ENCODE measurements at regions not wholly inside any gene's neighbourhood (a gene's known extent, or its start where the extent isn't known, plus 50 kb on each side); places are given as distances from the start of the nearest gene placed in this dataset.

GRCh38 chr12:62113366-62114011 is 146.7 kb upstream of the USP15 start:
- Histone ChIP-seq H2AK5ac (ENCODE audit: low read length) (no peak overlapping the region), H3K4me3 (ENCODE audit: low read length) (no peak overlapping the region), H3K56ac (ENCODE audit: low read length) (peak overlapping the region; percentile 25), H3K36me3 (ENCODE audit: control insufficient read depth, insufficient read depth, low read length) (no peaks in the 10 kb centered on the region), H2BK15ac (replicated peaks; ENCODE audit: low read depth) (no peak overlapping the region), H3K79me2 (ENCODE audit: control insufficient read depth, insufficient read depth, low read length) (no peaks in the 10 kb centered on the region), H4K5ac (ENCODE audit: low read length) (no peak overlapping the region), H3K18ac (ENCODE audit: low read length) (no peak overlapping the region), H4K8ac (ENCODE audit: low read depth, low read length) (no peak overlapping the region), H3K27me3 (ENCODE audit: insufficient read depth, low read length, poor library complexity) (no peaks in the 10 kb centered on the region), H3K23ac (ENCODE audit: low read length) (no peak overlapping the region), H2BK5ac (ENCODE audit: low read length) (no peak overlapping the region), H3K27ac (ENCODE audit: low read depth, low read length) (no peak overlapping the region), H3K79me1 (ENCODE audit: low read length) (no peaks in the 10 kb centered on the region), H3K9ac (ENCODE audit: low read length) (no peak overlapping the region), H3K4ac (ENCODE audit: low read depth, low read length) (no peak overlapping the region), H3K4me1 (ENCODE audit: control insufficient read depth, low read depth, low read length) (no peaks in the 10 kb centered on the region), H3K4me2 (ENCODE audit: low read length) (no peak overlapping the region), H2BK120ac (ENCODE audit: low read depth, low read length) (no peak overlapping the region)
- no CpG with 5 or more reads among the region's 10 CpGs for WGBS (ENCODE audit: extremely low coverage, insufficient coverage, low lambda C conversion rate)
- peak; percentile 38 for DNase-seq

DNA sequence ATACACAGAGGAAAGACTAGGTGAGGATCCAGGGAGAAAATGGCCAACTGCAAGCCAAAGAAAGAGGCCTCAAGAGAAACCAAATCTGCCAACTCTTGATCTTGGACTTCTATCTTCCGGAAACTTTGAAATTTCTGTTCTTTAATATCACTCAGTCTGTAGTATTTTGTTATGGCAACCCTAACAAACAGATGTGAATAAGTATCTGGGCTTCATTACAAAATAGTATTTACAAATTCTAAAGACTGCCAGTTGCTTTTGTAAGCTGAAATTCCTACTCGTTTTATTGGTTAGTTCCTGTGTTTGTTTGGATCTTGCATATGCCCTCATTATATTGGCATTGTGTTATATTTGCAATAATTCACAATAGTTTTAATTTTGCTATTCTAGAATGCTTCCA is 143.2 kb upstream of the USP15 start:
- Histone ChIP-seq H3K4ac (ENCODE audit: low read depth, low read length) (no peak overlapping the region), H2BK15ac (replicated peaks; ENCODE audit: low read depth) (no peak overlapping the region), H3K79me2 (ENCODE audit: control insufficient read depth, insufficient read depth, low read length) (no peaks in the 10 kb centered on the region), H3K36me3 (ENCODE audit: control insufficient read depth, insufficient read depth, low read length) (no peaks in the 10 kb centered on the region), H2AK5ac (ENCODE audit: low read length) (no peak overlapping the region), H3K4me1 (ENCODE audit: control insufficient read depth, low read depth, low read length) (no peaks in the 10 kb centered on the region), H3K56ac (ENCODE audit: low read length) (no peak overlapping the region), H2BK120ac (ENCODE audit: low read depth, low read length) (no peak overlapping the region), H3K18ac (ENCODE audit: low read length) (no peak overlapping the region), H3K27ac (ENCODE audit: low read depth, low read length) (no peak overlapping the region), H3K4me3 (ENCODE audit: low read length) (no peak overlapping the region), H3K79me1 (ENCODE audit: low read length) (no peaks in the 10 kb centered on the region), H4K5ac (ENCODE audit: low read length) (no peak overlapping the region), H2BK5ac (ENCODE audit: low read length) (no peak overlapping the region), H3K9ac (ENCODE audit: low read length) (no peak overlapping the region), H3K4me2 (ENCODE audit: low read length) (no peak overlapping the region), H3K23ac (ENCODE audit: low read length) (no peak overlapping the region), H4K8ac (ENCODE audit: low read depth, low read length) (no peak overlapping the region), H3K27me3 (ENCODE audit: insufficient read depth, low read length, poor library complexity) (no peaks in the 10 kb centered on the region)
- DNase-seq = no peak
- WGBS (ENCODE audit: extremely low coverage, insufficient coverage, low lambda C conversion rate) = no CpG with 5 or more reads among the region's 2 CpGs

GRCh38 chr12:62123721-62124203 is 136.4 kb upstream of the USP15 start:
- no peak overlapping the region for H2BK15ac ChIP-seq (replicated peaks; ENCODE audit: low read depth)
- WGBS (ENCODE audit: extremely low coverage, insufficient coverage, low lambda C conversion rate) = no CpG with 5 or more reads among the region's 4 CpGs
- no peak overlapping the region for H2BK5ac ChIP-seq (ENCODE audit: low read length)
- no peaks in the 10 kb centered on the region for H3K79me1 ChIP-seq (ENCODE audit: low read length)
- DNase-seq = peak; percentile 76
- no peak overlapping the region for H3K27ac ChIP-seq (ENCODE audit: low read depth, low read length)
- H3K4me2 ChIP-seq (ENCODE audit: low read length) = no peak overlapping the region
- no peak overlapping the region for H3K18ac ChIP-seq (ENCODE audit: low read length)
- no peak overlapping the region for H4K5ac ChIP-seq (ENCODE audit: low read length)
- H2BK120ac ChIP-seq (ENCODE audit: low read depth, low read length) = no peak overlapping the region
- H3K36me3 ChIP-seq (ENCODE audit: control insufficient read depth, insufficient read depth, low read length) = no peaks in the 10 kb centered on the region
- H3K27me3 ChIP-seq (ENCODE audit: insufficient read depth, low read length, poor library complexity) = no peaks in the 10 kb centered on the region
- H3K4me3 ChIP-seq (ENCODE audit: low read length) = no peak overlapping the region
- no peak overlapping the region for H2AK5ac ChIP-seq (ENCODE audit: low read length)
- no peak overlapping the region for H3K9ac ChIP-seq (ENCODE audit: low read length)
- H3K56ac ChIP-seq (ENCODE audit: low read length) = no peak overlapping the region
- peaks cover 1% of the 10 kb centered on the region for H3K4me1 ChIP-seq (ENCODE audit: control insufficient read depth, low read depth, low read length)
- no peak overlapping the region for H4K8ac ChIP-seq (ENCODE audit: low read depth, low read length)
- no peak overlapping the region for H3K23ac ChIP-seq (ENCODE audit: low read length)
- no peaks in the 10 kb centered on the region for H3K79me2 ChIP-seq (ENCODE audit: control insufficient read depth, insufficient read depth, low read length)
- no peak overlapping the region for H3K4ac ChIP-seq (ENCODE audit: low read depth, low read length)

DNA sequence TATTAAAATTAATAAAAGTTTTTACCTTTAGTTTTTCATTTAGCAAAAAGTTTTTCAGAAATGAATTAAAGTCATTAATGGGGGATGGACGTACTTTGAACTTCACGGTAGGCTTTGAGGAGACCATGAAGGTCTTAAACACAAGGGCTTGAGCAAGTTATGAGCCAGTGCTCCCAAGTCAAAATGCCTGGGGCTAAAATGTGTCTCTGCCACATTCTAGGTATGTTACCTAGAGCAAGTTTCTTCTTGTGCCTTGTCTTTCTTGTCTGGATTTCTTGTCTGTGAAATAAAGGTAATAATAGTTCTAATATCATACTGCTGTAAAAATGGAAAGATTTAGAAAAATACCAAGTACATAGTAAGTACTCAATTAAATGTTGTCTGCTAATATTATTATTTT is 132.7 kb upstream of the USP15 start:
- Histone ChIP-seq H4K8ac (ENCODE audit: low read depth, low read length) (no peak overlapping the region), H3K9ac (ENCODE audit: low read length) (no peak overlapping the region), H3K79me2 (ENCODE audit: control insufficient read depth, insufficient read depth, low read length) (no peaks in the 10 kb centered on the region), H3K18ac (ENCODE audit: low read length) (no peak overlapping the region), H3K23ac (ENCODE audit: low read length) (no peak overlapping the region), H3K4me2 (ENCODE audit: low read length) (no peak overlapping the region), H3K27me3 (ENCODE audit: insufficient read depth, low read length, poor library complexity) (no peaks in the 10 kb centered on the region), H3K27ac (ENCODE audit: low read depth, low read length) (no peak overlapping the region), H4K5ac (ENCODE audit: low read length) (no peak overlapping the region), H3K36me3 (ENCODE audit: control insufficient read depth, insufficient read depth, low read length) (no peaks in the 10 kb centered on the region), H3K4ac (ENCODE audit: low read depth, low read length) (no peak overlapping the region), H2BK120ac (ENCODE audit: low read depth, low read length) (no peak overlapping the region), H3K4me3 (ENCODE audit: low read length) (no peak overlapping the region), H3K56ac (ENCODE audit: low read length) (no peak overlapping the region), H2BK15ac (replicated peaks; ENCODE audit: low read depth) (no peak overlapping the region), H3K4me1 (ENCODE audit: control insufficient read depth, low read depth, low read length) (peaks cover 1% of the 10 kb centered on the region), H2AK5ac (ENCODE audit: low read length) (no peak overlapping the region), H2BK5ac (ENCODE audit: low read length) (no peak overlapping the region), H3K79me1 (ENCODE audit: low read length) (no peaks in the 10 kb centered on the region)
- no CpG with 5 or more reads among the region's 2 CpGs for WGBS (ENCODE audit: extremely low coverage, insufficient coverage, low lambda C conversion rate)
- peak; percentile 8 for DNase-seq

GRCh38 chr12:62128175-62128975 is 131.8 kb upstream of the USP15 start:
- no peak overlapping the region for H2BK5ac ChIP-seq (ENCODE audit: low read length)
- H4K5ac ChIP-seq (ENCODE audit: low read length) = no peak overlapping the region
- H2BK120ac ChIP-seq (ENCODE audit: low read depth, low read length) = no peak overlapping the region
- peak; percentile 4 for DNase-seq
- H3K4me1 ChIP-seq (ENCODE audit: control insufficient read depth, low read depth, low read length) = peaks cover 1% of the 10 kb centered on the region
- no CpG with 5 or more reads among the region's 7 CpGs for WGBS (ENCODE audit: extremely low coverage, insufficient coverage, low lambda C conversion rate)
- H3K79me2 ChIP-seq (ENCODE audit: control insufficient read depth, insufficient read depth, low read length) = no peaks in the 10 kb centered on the region
- no peak overlapping the region for H3K4ac ChIP-seq (ENCODE audit: low read depth, low read length)
- no peak overlapping the region for H3K4me2 ChIP-seq (ENCODE audit: low read length)
- H3K23ac ChIP-seq (ENCODE audit: low read length) = no peak overlapping the region
- H3K56ac ChIP-seq (ENCODE audit: low read length) = no peak overlapping the region
- H3K79me1 ChIP-seq (ENCODE audit: low read length) = no peaks in the 10 kb centered on the region
- H3K27ac ChIP-seq (ENCODE audit: low read depth, low read length) = no peak overlapping the region
- no peak overlapping the region for H3K18ac ChIP-seq (ENCODE audit: low read length)
- no peak overlapping the region for H3K4me3 ChIP-seq (ENCODE audit: low read length)
- no peaks in the 10 kb centered on the region for H3K36me3 ChIP-seq (ENCODE audit: control insufficient read depth, insufficient read depth, low read length)
- no peaks in the 10 kb centered on the region for H3K27me3 ChIP-seq (ENCODE audit: insufficient read depth, low read length, poor library complexity)
- no peak overlapping the region for H4K8ac ChIP-seq (ENCODE audit: low read depth, low read length)
- H3K9ac ChIP-seq (ENCODE audit: low read length) = no peak overlapping the region
- no peak overlapping the region for H2BK15ac ChIP-seq (replicated peaks; ENCODE audit: low read depth)
- no peak overlapping the region for H2AK5ac ChIP-seq (ENCODE audit: low read length)
